C1 segment of cervical spinal cord (tissue), 14 donors: ENCODE measurements at regions not wholly inside any gene's neighbourhood (a gene's known extent, or its start where the extent isn't known, plus 50 kb on each side); places are given as distances from the start of the nearest gene placed in this dataset.

Source experiments
- DNase-seq, 14 donors: peaks; one replicate each; lab custom pipeline; 2025; lab: John Stamatoyannopoulos, UW

GRCh38 chr5:5800801-5801761, 378.6 kb downstream of the ICE1 start:
- DNase-seq: no peak

- DNase-seq: no peak
Measured at GRCh38 chr5:5799826-5800225, 377.3 kb downstream of the ICE1 start.

- no peak for DNase-seq
Measured at GRCh38 chr5:5799229-5799628, 376.8 kb downstream of the ICE1 start.

- DNase-seq: no peak
Measured at GRCh38 chr5:5798462-5798861, 376.0 kb downstream of the ICE1 start.

- no peak for DNase-seq
Measured at GRCh38 chr5:5798041-5798440, 375.6 kb downstream of the ICE1 start.

GRCh38 chr5:5795074-5795771, 372.7 kb downstream of the ICE1 start:
- DNase-seq: peak in 1 of 14 donors; percentile 14

GRCh38 chr5:5794118-5794560, 371.7 kb downstream of the ICE1 start:
- no peak for DNase-seq

GRCh38 chr5:5793242-5794117, 371.0 kb downstream of the ICE1 start:
- no peak for DNase-seq

- DNase-seq: no peak
Measured at GRCh38 chr5:5792106-5792505, 369.6 kb downstream of the ICE1 start.

GRCh38 chr5:5788793-5789192, 366.3 kb downstream of the ICE1 start:
- DNase-seq: no peak

- no peak for DNase-seq
Measured at GRCh38 chr5:5787373-5787772, 364.9 kb downstream of the ICE1 start.

- no peak for DNase-seq
Measured at GRCh38 chr5:5784101-5784500, 361.6 kb downstream of the ICE1 start.

- DNase-seq: no peak
Measured at GRCh38 chr5:5783021-5783420, 360.5 kb downstream of the ICE1 start.

- no peak for DNase-seq
Measured at GRCh38 chr5:5782402-5782801, 359.9 kb downstream of the ICE1 start.

GRCh38 chr5:5781335-5781734, 358.9 kb downstream of the ICE1 start:
- no peak for DNase-seq

- DNase-seq: no peak
Measured at GRCh38 chr5:5780253-5780652, 357.8 kb downstream of the ICE1 start.

- no peak for DNase-seq
Measured at GRCh38 chr5:5777013-5777412, 354.5 kb downstream of the ICE1 start.

GRCh38 chr5:5772202-5772601, 349.7 kb downstream of the ICE1 start:
- DNase-seq: no peak

- no peak for DNase-seq
Measured at GRCh38 chr5:5770825-5771224, 348.3 kb downstream of the ICE1 start.

GRCh38 chr5:5767286-5767928, 344.9 kb downstream of the ICE1 start:
- DNase-seq: peak in 3 of 14 donors; percentile 1 to 26 (median 21)
